AG04450 (cell line): ENCODE measurements at regions not wholly inside any gene's neighbourhood (a gene's known extent, or its start where the extent isn't known, plus 50 kb on each side); places are given as distances from the start of the nearest gene placed in this dataset.

Experiments used
- CTCF ChIA-PET: fragments of 300-600, 350-600 bp; formaldehyde crosslinking; extraction: SDS; loops from one replicate; lab custom pipeline; 2022; ENCODE audit warnings: antibody characterized with exemption, inconsistent platforms; lab: Charles Lee
- POLR2A ChIA-PET: fragments of 350-600 bp; formaldehyde crosslinking; extraction: SDS; loops from one replicate; lab custom pipeline; 2021; ENCODE audit warnings: antibody characterized with exemption, inconsistent platforms; lab: Yijun Ruan, JAX
- DNase-seq: peaks from one replicate; pipeline ENCODE4 v3.0.0-alpha.2; 2011; ENCODE audit warnings: low read depth, low spot score
- H3K27ac ChIP-seq: one replicate; pipeline ENCODE4 v1.5.1; 2012; ENCODE audit warnings: low read depth, low read length, control low read depth
- H3K27me3 ChIP-seq: one replicate; pipeline ENCODE4 v1.6.0; 2012; ENCODE audit warnings: low read length; ENCODE audit not compliant: control insufficient read depth, insufficient read depth
- H3K4me3 ChIP-seq: 2 replicates; pipeline ENCODE4 v1.5.1; 2011; ENCODE audit warnings: mild to moderate bottlenecking, low read depth, low read length, control low read depth
- H3K9me3 ChIP-seq: 2 replicates; pipeline ENCODE4 v1.5.1; 2012; ENCODE audit warnings: low read length; ENCODE audit not compliant: control insufficient read depth, insufficient read depth
- TF ChIP-seq, protein P1 (sequence below): IDR thresholded peaks from 2 replicates; pipeline ENCODE4 v1.5.1; 2011; ENCODE audit warnings: low read depth, low read length, control low read depth, inconsistent platforms

DNA sequence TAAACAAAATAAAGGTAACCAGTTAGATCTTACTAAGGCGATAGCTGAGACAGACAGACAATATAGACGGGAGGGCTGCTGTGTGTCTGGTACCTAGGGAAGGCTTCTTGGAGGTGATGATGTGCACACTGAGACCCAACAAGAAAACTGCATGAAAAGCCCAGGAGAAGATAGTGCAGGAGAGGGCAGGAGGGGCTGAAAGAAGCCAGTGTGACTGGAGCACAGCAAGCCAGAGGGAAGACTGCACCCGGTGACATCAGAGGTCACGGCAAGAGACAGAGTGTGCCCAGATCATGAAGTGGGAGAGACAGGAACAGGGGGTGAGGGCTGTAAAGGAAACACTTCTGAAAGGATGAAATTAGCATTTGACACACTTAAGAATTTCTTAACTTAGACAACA, 266.3 kb downstream of the BRD1 start:
- ChIA-PET CTCF (no interaction called here), POLR2A (no interaction called here)
- DNase-seq = no peak
- Histone ChIP-seq H3K9me3 (peaks cover 30% of the 10 kb centered on the region), H3K27me3 (no peaks in the 10 kb centered on the region), H3K4me3 (no peak overlapping the region), H3K27ac (no peak overlapping the region)
- TF ChIP-seq, protein P1, sequence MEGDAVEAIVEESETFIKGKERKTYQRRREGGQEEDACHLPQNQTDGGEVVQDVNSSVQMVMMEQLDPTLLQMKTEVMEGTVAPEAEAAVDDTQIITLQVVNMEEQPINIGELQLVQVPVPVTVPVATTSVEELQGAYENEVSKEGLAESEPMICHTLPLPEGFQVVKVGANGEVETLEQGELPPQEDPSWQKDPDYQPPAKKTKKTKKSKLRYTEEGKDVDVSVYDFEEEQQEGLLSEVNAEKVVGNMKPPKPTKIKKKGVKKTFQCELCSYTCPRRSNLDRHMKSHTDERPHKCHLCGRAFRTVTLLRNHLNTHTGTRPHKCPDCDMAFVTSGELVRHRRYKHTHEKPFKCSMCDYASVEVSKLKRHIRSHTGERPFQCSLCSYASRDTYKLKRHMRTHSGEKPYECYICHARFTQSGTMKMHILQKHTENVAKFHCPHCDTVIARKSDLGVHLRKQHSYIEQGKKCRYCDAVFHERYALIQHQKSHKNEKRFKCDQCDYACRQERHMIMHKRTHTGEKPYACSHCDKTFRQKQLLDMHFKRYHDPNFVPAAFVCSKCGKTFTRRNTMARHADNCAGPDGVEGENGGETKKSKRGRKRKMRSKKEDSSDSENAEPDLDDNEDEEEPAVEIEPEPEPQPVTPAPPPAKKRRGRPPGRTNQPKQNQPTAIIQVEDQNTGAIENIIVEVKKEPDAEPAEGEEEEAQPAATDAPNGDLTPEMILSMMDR = no peak

DNA sequence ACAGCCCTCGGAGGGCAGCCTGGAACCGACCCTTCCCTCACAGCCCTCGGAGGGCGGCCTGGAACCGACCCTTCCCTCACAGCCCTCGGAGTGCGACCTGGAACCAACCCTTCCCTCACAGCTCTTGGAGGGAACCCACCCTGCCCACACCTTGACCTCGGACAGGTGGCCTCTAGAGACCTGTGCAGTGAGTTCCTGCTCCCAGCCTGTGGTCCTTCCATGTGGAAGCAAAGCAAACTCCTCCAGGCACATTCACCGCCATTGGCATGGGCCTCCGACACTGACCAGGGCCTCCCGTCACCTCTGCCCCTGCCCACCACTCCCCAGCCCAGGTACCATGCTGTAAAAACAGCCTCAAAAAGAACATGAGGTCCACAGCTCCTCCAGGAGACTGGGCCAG, 272.1 kb downstream of the BRD1 start:
- POLR2A ChIA-PET = no interaction called here
- TF ChIP-seq, protein P1 = no peak
- CTCF ChIA-PET = no interaction called here
- Histone ChIP-seq H3K27me3 (no peaks in the 10 kb centered on the region), H3K4me3 (no peak overlapping the region), H3K9me3 (peaks cover 57% of the 10 kb centered on the region), H3K27ac (no peak overlapping the region)
- DNase-seq = no peak

DNA sequence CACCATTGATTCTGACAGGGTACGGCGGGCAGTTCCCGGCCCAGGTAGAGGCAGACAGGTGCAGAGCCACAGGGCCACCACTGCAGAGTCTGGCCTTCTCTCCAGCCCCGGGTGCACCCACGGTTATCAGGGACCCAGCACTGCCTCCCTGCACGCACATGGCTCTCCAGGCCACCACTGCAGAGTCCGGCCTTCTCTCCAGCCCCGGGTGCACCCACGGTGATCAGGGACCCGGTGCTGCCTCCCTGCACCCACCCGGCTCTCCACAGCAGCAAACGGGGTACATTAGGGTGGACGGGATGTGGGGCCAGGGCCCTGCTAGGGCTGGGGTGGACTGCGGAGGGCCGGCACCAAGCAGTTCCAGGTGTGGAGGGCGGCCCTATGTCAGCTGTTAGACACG, 272.9 kb downstream of the BRD1 start:
- Histone ChIP-seq H3K27ac (no peak overlapping the region), H3K9me3 (peaks cover 65% of the 10 kb centered on the region), H3K27me3 (no peaks in the 10 kb centered on the region), H3K4me3 (no peak overlapping the region)
- ChIA-PET CTCF (no interaction called here), POLR2A (no interaction called here)
- TF ChIP-seq, protein P1 = no peak
- DNase-seq = no peak

DNA sequence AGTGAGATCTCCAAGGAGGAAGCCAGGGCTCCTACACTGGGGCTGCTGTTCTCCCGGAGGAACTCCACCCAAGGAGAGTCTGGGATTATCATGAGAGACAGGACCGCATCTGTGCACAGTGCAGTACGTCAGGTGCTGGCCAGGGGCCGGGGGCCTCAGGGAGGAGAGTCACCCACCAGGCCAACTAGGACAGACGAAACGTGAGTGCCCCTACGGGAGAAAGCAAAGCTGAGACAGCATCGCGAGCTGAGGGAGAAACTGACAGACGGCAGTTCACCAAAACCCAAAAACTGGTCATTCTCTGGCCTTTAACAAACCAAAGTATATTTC, 273.4 kb downstream of the BRD1 start:
- Histone ChIP-seq H3K9me3 (peaks cover 69% of the 10 kb centered on the region), H3K27ac (no peak overlapping the region), H3K27me3 (no peaks in the 10 kb centered on the region), H3K4me3 (no peak overlapping the region)
- CTCF ChIA-PET = no interaction called here
- TF ChIP-seq, protein P1 = no peak
- DNase-seq = no peak
- POLR2A ChIA-PET = no interaction called here

DNA sequence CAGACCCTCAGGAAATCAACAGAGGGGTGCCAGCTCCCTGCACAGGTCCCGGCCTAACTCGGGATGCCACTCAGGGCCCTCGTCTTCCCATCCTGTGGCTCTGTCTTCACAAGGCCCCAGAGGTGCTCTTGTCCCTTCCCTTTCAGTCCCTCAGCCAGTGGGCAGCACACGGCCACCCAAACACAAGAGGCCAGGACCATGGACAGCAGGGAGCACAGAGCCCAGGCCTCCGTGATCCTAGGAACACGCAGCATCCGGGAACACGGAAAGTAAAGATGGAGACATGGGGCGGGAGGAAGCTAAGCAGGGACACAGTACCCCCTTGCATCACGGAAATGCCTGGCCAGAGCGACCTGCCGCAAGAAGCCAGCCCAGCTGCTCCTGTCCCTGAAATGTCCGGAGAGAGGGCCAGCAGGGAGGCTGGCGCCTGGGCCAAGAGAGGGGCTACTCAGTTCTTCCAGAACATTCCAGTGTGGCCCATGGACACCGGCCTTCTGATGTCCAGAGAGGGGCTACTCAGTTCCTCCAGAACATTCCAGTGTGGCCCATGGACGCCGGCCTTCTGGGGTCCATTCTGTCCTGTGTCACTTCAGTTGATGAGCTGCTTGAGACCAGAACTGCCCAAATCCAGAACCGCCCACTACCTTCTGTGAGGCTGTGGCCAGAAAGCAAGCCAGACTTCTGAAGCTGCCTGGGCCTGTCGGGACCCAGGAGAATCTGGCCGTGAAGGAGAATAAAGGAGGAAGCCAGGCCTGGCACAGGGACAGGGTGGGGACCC, 274.0 kb downstream of the BRD1 start:
- Histone ChIP-seq H3K27ac (no peak overlapping the region), H3K27me3 (no peaks in the 10 kb centered on the region), H3K9me3 (peaks cover 75% of the 10 kb centered on the region), H3K4me3 (no peak overlapping the region)
- TF ChIP-seq, protein P1 = no peak
- DNase-seq = no peak
- ChIA-PET POLR2A (no interaction called here), CTCF (no interaction called here)
